Fibroblast of lung (primary cell): ENCODE measurements at regions not wholly inside any gene's neighbourhood (a gene's known extent, or its start where the extent isn't known, plus 50 kb on each side); places are given as distances from the start of the nearest gene placed in this dataset.
A peak's percentile ranks its signal among the peaks of the same experiment; 100 is the strongest.

Experiments
- DNase-seq, 2 donors: peaks; one replicate each; pipeline versions ENCODE4 v3.0.0 to v3.0.0-alpha.2; 2010; ENCODE audit warnings: low read depth in 2 of 2
- H2AFZ ChIP-seq: 2 replicates; pipeline ENCODE4 v1.5.1; 2012; ENCODE audit warnings: low read length, control low read depth, inconsistent platforms
- H3K27ac ChIP-seq: 2 replicates; pipeline ENCODE4 v1.5.1; 2011; ENCODE audit warnings: low read length, control low read depth; ENCODE audit not compliant: insufficient read depth
- H3K27me3 ChIP-seq: 2 replicates; pipeline ENCODE4 v1.5.1; 2011; ENCODE audit warnings: mild to moderate bottlenecking, low read length; ENCODE audit not compliant: control insufficient read depth, insufficient read depth
- H3K36me3 ChIP-seq: 2 replicates; pipeline ENCODE4 v1.5.1; 2011; ENCODE audit warnings: low read length; ENCODE audit not compliant: control insufficient read depth, insufficient read depth
- H3K4me1 ChIP-seq: 2 replicates; pipeline ENCODE4 v1.5.1; 2011; ENCODE audit warnings: low read length; ENCODE audit not compliant: control insufficient read depth, insufficient read depth; ENCODE audit errors: extremely low read depth
- H3K4me2 ChIP-seq: 2 replicates; pipeline ENCODE4 v1.5.1; 2011; ENCODE audit warnings: low read length, control low read depth; ENCODE audit not compliant: insufficient read depth; ENCODE audit errors: extremely low read depth
- H3K4me3 ChIP-seq, 4 experiments: fragments of 200-600 bp in 1 of 4; sonication (generic) in 1 of 4; replicated peaks in 1 of 4; 2 replicates each; pipeline ENCODE4 v1.5.1; 2011 to 2016; ENCODE audit warnings: low read length in 4 of 4, low read depth in 3 of 4, mild to moderate bottlenecking in 3 of 4, control low read depth in 2 of 4, inconsistent platforms in 1 of 4, mixed read lengths in 1 of 4; ENCODE audit not compliant: insufficient read depth in 1 of 4; ENCODE audit errors: control extremely low read depth in 1 of 4
- H3K79me2 ChIP-seq: 2 replicates; pipeline ENCODE4 v1.5.1; 2012; ENCODE audit warnings: mild to moderate bottlenecking, low read length, inconsistent platforms; ENCODE audit not compliant: control insufficient read depth, insufficient read depth
- H3K9ac ChIP-seq: 2 replicates; pipeline ENCODE4 v1.5.1; 2011; ENCODE audit warnings: mild to moderate bottlenecking, low read length, control low read depth; ENCODE audit not compliant: insufficient read depth
- H3K9me3 ChIP-seq: 2 replicates; pipeline ENCODE4 v1.5.1; 2012; ENCODE audit warnings: low read depth, low read length; ENCODE audit not compliant: control insufficient read depth, insufficient read depth
- H4K20me1 ChIP-seq: 2 replicates; pipeline ENCODE4 v1.5.1; 2011; ENCODE audit warnings: low read length; ENCODE audit not compliant: control insufficient read depth, insufficient read depth; ENCODE audit errors: extremely low read depth
- EZH2 ChIP-seq: IDR thresholded peaks from 2 replicates; pipeline ENCODE4 v1.5.1; 2012; ENCODE audit warnings: low read length, control low read depth, mild to moderate bottlenecking; ENCODE audit errors: missing control alignments
- TF ChIP-seq, protein P1 (sequence below), 2 donors: IDR thresholded peaks in 1 of 2; conservative IDR thresholded peaks in 1 of 2; 1 replicate in 1 of 2; 2 replicates in 1 of 2; pipeline ENCODE4 v1.5.1; 2011 to 2012; ENCODE audit warnings: low read length in 2 of 2, control low read depth in 1 of 2, inconsistent platforms in 1 of 2, low read depth in 1 of 2, mild to moderate bottlenecking in 1 of 2

DNA sequence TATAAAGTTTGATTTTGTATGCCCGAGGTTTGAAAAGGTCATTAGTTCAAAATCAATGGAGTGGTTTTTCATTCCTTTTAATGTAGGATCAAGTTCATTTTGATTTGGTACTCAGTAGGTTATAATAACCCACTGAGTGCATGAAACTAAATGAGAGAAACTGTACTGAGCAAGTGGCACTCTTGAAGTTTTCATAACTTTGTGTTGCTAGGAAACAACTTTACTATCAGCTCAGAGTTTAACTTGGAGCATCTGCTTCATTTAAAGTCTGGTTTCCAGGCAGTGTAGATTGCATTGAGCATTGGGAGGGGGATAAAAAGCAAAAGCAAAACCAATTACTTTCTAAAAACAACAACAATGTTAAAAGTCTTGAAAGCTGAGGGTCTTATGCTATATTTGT is 1361.6 kb upstream of the CHAC2 start:
- no peaks in the 10 kb centered on the region for H3K9me3 ChIP-seq
- H3K36me3 ChIP-seq, result no peaks in the 10 kb centered on the region
- DNase-seq, result no peak
- no peak overlapping the region for H3K4me3 ChIP-seq
- no peak for TF ChIP-seq EZH2
- TF ChIP-seq, protein P1, sequence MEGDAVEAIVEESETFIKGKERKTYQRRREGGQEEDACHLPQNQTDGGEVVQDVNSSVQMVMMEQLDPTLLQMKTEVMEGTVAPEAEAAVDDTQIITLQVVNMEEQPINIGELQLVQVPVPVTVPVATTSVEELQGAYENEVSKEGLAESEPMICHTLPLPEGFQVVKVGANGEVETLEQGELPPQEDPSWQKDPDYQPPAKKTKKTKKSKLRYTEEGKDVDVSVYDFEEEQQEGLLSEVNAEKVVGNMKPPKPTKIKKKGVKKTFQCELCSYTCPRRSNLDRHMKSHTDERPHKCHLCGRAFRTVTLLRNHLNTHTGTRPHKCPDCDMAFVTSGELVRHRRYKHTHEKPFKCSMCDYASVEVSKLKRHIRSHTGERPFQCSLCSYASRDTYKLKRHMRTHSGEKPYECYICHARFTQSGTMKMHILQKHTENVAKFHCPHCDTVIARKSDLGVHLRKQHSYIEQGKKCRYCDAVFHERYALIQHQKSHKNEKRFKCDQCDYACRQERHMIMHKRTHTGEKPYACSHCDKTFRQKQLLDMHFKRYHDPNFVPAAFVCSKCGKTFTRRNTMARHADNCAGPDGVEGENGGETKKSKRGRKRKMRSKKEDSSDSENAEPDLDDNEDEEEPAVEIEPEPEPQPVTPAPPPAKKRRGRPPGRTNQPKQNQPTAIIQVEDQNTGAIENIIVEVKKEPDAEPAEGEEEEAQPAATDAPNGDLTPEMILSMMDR (conservative IDR thresholded peaks at IDR 0.05 in 1 of 2, IDR thresholded peaks at IDR 0.05 in 1 of 2; ENCODE audit: low read depth in 1 of 2, low read length in 2 of 2), result no peak
- no peak overlapping the region for H3K4me2 ChIP-seq
- no peak overlapping the region for H2AFZ ChIP-seq
- no peak overlapping the region for H3K27ac ChIP-seq
- no peaks in the 10 kb centered on the region for H3K79me2 ChIP-seq
- H3K27me3 ChIP-seq, result no peaks in the 10 kb centered on the region
- no peaks in the 10 kb centered on the region for H3K4me1 ChIP-seq
- H3K9ac ChIP-seq, result no peak overlapping the region
- no peaks in the 10 kb centered on the region for H4K20me1 ChIP-seq

DNA sequence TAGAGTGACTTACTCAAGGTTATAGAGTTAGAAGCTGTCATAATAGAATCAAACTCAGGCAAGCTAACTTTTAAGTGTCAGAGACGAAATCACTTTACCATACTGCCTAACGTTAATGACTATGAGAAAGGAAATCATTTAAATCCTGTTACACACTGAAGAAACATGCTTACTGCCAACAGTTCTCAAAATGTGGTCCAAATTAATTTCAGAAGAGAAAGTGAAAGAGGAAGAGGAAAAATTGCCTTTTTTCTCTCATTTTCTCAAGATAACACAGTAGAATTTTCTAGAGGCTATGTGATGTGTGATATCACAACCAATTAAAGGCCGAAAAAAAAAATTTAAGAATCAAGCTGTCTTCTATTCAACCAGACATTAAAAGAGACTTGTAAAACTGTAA is 1362.7 kb upstream of the CHAC2 start:
- Histone ChIP-seq H3K9me3 (no peaks in the 10 kb centered on the region), H4K20me1 (no peaks in the 10 kb centered on the region), H3K9ac (no peak overlapping the region), H3K27ac (no peak overlapping the region), H3K27me3 (no peaks in the 10 kb centered on the region), H2AFZ (no peak overlapping the region), H3K4me1 (no peaks in the 10 kb centered on the region), H3K4me2 (no peak overlapping the region), H3K36me3 (no peaks in the 10 kb centered on the region), H3K79me2 (no peaks in the 10 kb centered on the region), H3K4me3 (no peak overlapping the region)
- DNase-seq, result peak in 1 of 2 donors; percentile 13
- TF ChIP-seq, protein P1 (conservative IDR thresholded peaks at IDR 0.05 in 1 of 2, IDR thresholded peaks at IDR 0.05 in 1 of 2; ENCODE audit: low read depth in 1 of 2, low read length in 2 of 2), result no peak
- no peak for TF ChIP-seq EZH2

DNA sequence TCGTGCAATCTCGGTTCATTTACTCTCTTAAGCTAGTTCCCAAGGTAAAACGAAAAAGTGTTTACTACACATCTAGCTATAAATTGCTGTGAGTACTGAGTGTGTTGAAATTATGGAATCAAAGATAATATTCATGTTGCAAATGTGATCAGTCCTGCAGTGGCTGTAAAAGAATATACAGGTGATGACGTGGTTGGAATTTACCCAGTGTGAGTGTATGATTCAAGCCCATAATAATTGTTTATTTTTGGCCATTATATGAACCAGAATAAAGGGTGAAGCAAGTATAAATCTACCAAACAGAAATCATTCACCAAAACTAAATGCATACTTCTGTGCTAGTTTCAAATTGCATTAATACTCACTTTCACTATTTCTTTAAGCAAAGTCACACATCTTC is 1363.6 kb upstream of the CHAC2 start:
- no peaks in the 10 kb centered on the region for H3K36me3 ChIP-seq
- H3K27me3 ChIP-seq, result no peaks in the 10 kb centered on the region
- H3K79me2 ChIP-seq, result no peaks in the 10 kb centered on the region
- H3K9me3 ChIP-seq, result no peaks in the 10 kb centered on the region
- no peak overlapping the region for H3K4me3 ChIP-seq
- no peak overlapping the region for H2AFZ ChIP-seq
- H3K4me1 ChIP-seq, result no peaks in the 10 kb centered on the region
- no peak overlapping the region for H3K9ac ChIP-seq
- TF ChIP-seq, protein P1 (conservative IDR thresholded peaks at IDR 0.05 in 1 of 2, IDR thresholded peaks at IDR 0.05 in 1 of 2; ENCODE audit: low read depth in 1 of 2, low read length in 2 of 2), result no peak
- TF ChIP-seq EZH2, result no peak
- no peak for DNase-seq
- H4K20me1 ChIP-seq, result no peaks in the 10 kb centered on the region
- no peak overlapping the region for H3K4me2 ChIP-seq
- no peak overlapping the region for H3K27ac ChIP-seq
